Esophagus muscularis mucosa (tissue), 3 donors: ENCODE measurements at regions not wholly inside any gene's neighbourhood (a gene's known extent, or its start where the extent isn't known, plus 50 kb on each side); places are given as distances from the start of the nearest gene placed in this dataset.

ENCODE experiments used
- CTCF ChIP-seq, 3 experiments: fragments of 200-600 bp in 2 of 3; fragments of 450-650 bp in 1 of 3; sonication (generic) in 2 of 3; IDR thresholded peaks; one replicate each; pipeline ENCODE4 v1.5.1; 2017 to 2019; ENCODE audit warnings: antibody characterized with exemption in 3 of 3, mild to moderate bottlenecking in 2 of 3, moderate library complexity in 1 of 3
- POLR2A ChIP-seq: fragments of 450-650 bp; IDR thresholded peaks from one replicate; pipeline ENCODE4 v1.6.1; 2017; ENCODE audit warnings: antibody characterized with exemption, moderate library complexity, mild to moderate bottlenecking, low read depth

DNA sequence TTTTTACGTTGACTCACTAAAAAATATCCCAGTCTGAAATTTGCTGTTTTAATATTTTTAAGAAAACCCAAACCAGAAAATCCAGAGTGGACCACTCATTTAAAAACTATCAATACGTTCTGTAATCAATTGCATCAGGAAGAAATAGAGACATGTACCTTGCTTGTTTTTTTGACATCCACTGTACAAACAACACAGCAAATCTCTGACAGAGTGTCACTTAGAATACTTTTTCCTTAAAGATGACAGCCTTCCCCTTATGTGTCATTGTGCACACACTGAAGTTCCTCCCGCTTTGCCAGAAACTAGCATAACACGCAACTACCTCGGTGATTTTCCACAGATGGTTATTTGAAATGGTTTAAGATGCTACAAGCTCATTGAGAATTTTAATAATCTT is 321.7 kb upstream of the PFKP start:
- TF ChIP-seq CTCF (IDR thresholded peaks at IDR 0.05) (no peak), POLR2A (no peak)
